LNCaP clone FGC (cell line): ENCODE measurements at regions not wholly inside any gene's neighbourhood (a gene's known extent, or its start where the extent isn't known, plus 50 kb on each side); places are given as distances from the start of the nearest gene placed in this dataset.
A peak's percentile ranks its signal among the peaks of the same experiment; 100 is the strongest.

Experiments
- DNase-seq: peaks from one replicate; pipeline ENCODE4 v3.0.0-alpha.2; 2011; ENCODE audit warnings: low read depth
- H3K4me3 ChIP-seq: 2 replicates; pipeline ENCODE4 v1.5.1; 2011; ENCODE audit warnings: mild to moderate bottlenecking, low read depth, low read length, control low read depth
- CTCF ChIP-seq: IDR thresholded peaks from 2 replicates; pipeline ENCODE4 v1.5.1; 2012; ENCODE audit warnings: mild to moderate bottlenecking; ENCODE audit not compliant: control insufficient read depth, insufficient read depth; ENCODE audit errors: extremely low read depth

GRCh38 chr18:65230311-65230710 lies 520.5 kb upstream of the CDH7 start:
- DNase-seq: no peak
- no peak overlapping the region for H3K4me3 ChIP-seq
- no peak for TF ChIP-seq CTCF

- DNase-seq: no peak
- TF ChIP-seq CTCF: no peak
- H3K4me3 ChIP-seq: no peak overlapping the region
Observed at GRCh38 chr18:65227970-65228369, 522.8 kb upstream of the CDH7 start.

GRCh38 chr18:65221736-65222135 lies 529.1 kb upstream of the CDH7 start:
- TF ChIP-seq CTCF: no peak
- no peak for DNase-seq
- no peak overlapping the region for H3K4me3 ChIP-seq

- no peak for TF ChIP-seq CTCF
- DNase-seq: no peak
- H3K4me3 ChIP-seq: no peak overlapping the region
Observed at GRCh38 chr18:65221115-65221514, 529.7 kb upstream of the CDH7 start.

GRCh38 chr18:65215865-65216466 lies 534.8 kb upstream of the CDH7 start:
- no peak overlapping the region for H3K4me3 ChIP-seq
- DNase-seq: peak; percentile 54
- no peak for TF ChIP-seq CTCF

- DNase-seq: no peak
- TF ChIP-seq CTCF: no peak
- H3K4me3 ChIP-seq: no peak overlapping the region
Observed at GRCh38 chr18:65214456-65214855, 536.4 kb upstream of the CDH7 start.

- DNase-seq: no peak
- H3K4me3 ChIP-seq: no peak overlapping the region
- peak; percentile 78 for TF ChIP-seq CTCF
Observed at GRCh38 chr18:65206551-65207260, 544.1 kb upstream of the CDH7 start.
